Effector memory CD8-positive, alpha-beta T cell (primary cell): ENCODE measurements at regions not wholly inside any gene's neighbourhood (a gene's known extent, or its start where the extent isn't known, plus 50 kb on each side); places are given as distances from the start of the nearest gene placed in this dataset.

ENCODE experiments used
- ATAC-seq: fragments of 150-1000 bp; cut with Tn5 transposase; replicated peaks from 2 replicates; pipeline ENCODE4 v1.10.0; 2021; ENCODE audit warnings: mild to moderate bottlenecking, moderate library complexity
- DNase-seq, 3 experiments: peaks; one replicate each; pipeline ENCODE4 v3.0.0; 2021
- H3K27ac Mint-ChIP-seq, 2 donors: one replicate each; pipeline ENCODE4 v1.8.0; 2022; ENCODE audit warnings: mild to moderate bottlenecking in 2 of 2, mixed read lengths in 2 of 2, moderate library complexity in 2 of 2
- H3K27me3 Mint-ChIP-seq, 2 donors: one replicate each; pipeline ENCODE4 v1.8.0; 2022; ENCODE audit warnings: mixed read lengths in 2 of 2
- H3K36me3 Mint-ChIP-seq: one replicate; pipeline ENCODE4 v1.8.0; 2022; ENCODE audit warnings: mild to moderate bottlenecking, moderate library complexity, mixed read lengths; ENCODE audit not compliant: insufficient read depth
- H3K4me1 Mint-ChIP-seq, 2 donors: one replicate each; pipeline ENCODE4 v1.8.0; 2022; ENCODE audit warnings: low read depth in 2 of 2, mixed read lengths in 2 of 2
- H3K4me3 Mint-ChIP-seq, 2 donors: one replicate each; pipeline ENCODE4 v1.8.0; 2022; ENCODE audit warnings: mild to moderate bottlenecking in 2 of 2, mixed read lengths in 2 of 2, moderate library complexity in 2 of 2
- H3K9me3 Mint-ChIP-seq, 2 donors: one replicate each; pipeline ENCODE4 v1.8.0; 2022; ENCODE audit warnings: mixed read lengths in 2 of 2

GRCh38 chr5:128591598-128592455, 53.8 kb upstream of the FBN2 start:
- peaks cover 0 to 5% of the 10 kb centered on the region in 2 donors for H3K9me3 Mint-ChIP-seq
- H3K27ac Mint-ChIP-seq, result no peak overlapping the region
- no peaks in the 10 kb centered on the region for H3K27me3 Mint-ChIP-seq
- ATAC-seq, result no peak
- no peak overlapping the region for H3K4me3 Mint-ChIP-seq
- H3K4me1 Mint-ChIP-seq, result no peaks in the 10 kb centered on the region
- DNase-seq, result no peak
- H3K36me3 Mint-ChIP-seq, result no peaks in the 10 kb centered on the region

GRCh38 chr5:128596071-128596470, 58.0 kb upstream of the FBN2 start:
- H3K4me3 Mint-ChIP-seq, result no peak overlapping the region
- H3K27me3 Mint-ChIP-seq, result no peaks in the 10 kb centered on the region
- no peaks in the 10 kb centered on the region for H3K36me3 Mint-ChIP-seq
- no peaks in the 10 kb centered on the region for H3K4me1 Mint-ChIP-seq
- no peak overlapping the region for H3K27ac Mint-ChIP-seq
- H3K9me3 Mint-ChIP-seq, result peaks cover 0 to 4% of the 10 kb centered on the region in 2 donors
- ATAC-seq (no peak), DNase-seq (no peak)

- Mint-ChIP-seq H3K4me1 (no peaks in the 10 kb centered on the region), H3K36me3 (no peaks in the 10 kb centered on the region), H3K27me3 (no peaks in the 10 kb centered on the region), H3K4me3 (no peak overlapping the region), H3K27ac (no peak overlapping the region), H3K9me3 (peaks cover 0 to 5% of the 10 kb centered on the region in 2 donors)
- DNase-seq, result no peak
- ATAC-seq, result no peak
Observed at GRCh38 chr5:128597156-128597555, 59.1 kb upstream of the FBN2 start.

- no peak for DNase-seq
- Mint-ChIP-seq H3K4me1 (no peaks in the 10 kb centered on the region), H3K27me3 (no peaks in the 10 kb centered on the region), H3K4me3 (no peak overlapping the region), H3K36me3 (no peaks in the 10 kb centered on the region), H3K27ac (no peak overlapping the region), H3K9me3 (peaks cover 0 to 4% of the 10 kb centered on the region in 2 donors)
- no peak for ATAC-seq
Observed at GRCh38 chr5:128613128-128613527, 75.1 kb upstream of the FBN2 start.

GRCh38 chr5:128613766-128614165, 75.7 kb upstream of the FBN2 start:
- Mint-ChIP-seq H3K36me3 (no peaks in the 10 kb centered on the region), H3K9me3 (peaks cover 0 to 4% of the 10 kb centered on the region in 2 donors), H3K4me3 (no peak overlapping the region), H3K27ac (no peak overlapping the region), H3K27me3 (no peaks in the 10 kb centered on the region), H3K4me1 (no peaks in the 10 kb centered on the region)
- DNase-seq, result no peak
- ATAC-seq, result no peak

- H3K4me1 Mint-ChIP-seq, result no peaks in the 10 kb centered on the region
- H3K27ac Mint-ChIP-seq, result no peak overlapping the region
- no peak overlapping the region for H3K4me3 Mint-ChIP-seq
- ATAC-seq (no peak), DNase-seq (no peak)
- no peaks in the 10 kb centered on the region for H3K27me3 Mint-ChIP-seq
- H3K36me3 Mint-ChIP-seq, result no peaks in the 10 kb centered on the region
- peaks cover 0 to 2% of the 10 kb centered on the region in 2 donors for H3K9me3 Mint-ChIP-seq
Observed at GRCh38 chr5:128615578-128615977, 77.5 kb upstream of the FBN2 start.

- no peaks in the 10 kb centered on the region for H3K36me3 Mint-ChIP-seq
- H3K4me1 Mint-ChIP-seq, result no peaks in the 10 kb centered on the region
- H3K27me3 Mint-ChIP-seq, result no peaks in the 10 kb centered on the region
- H3K9me3 Mint-ChIP-seq, result peaks cover 0 to 1% of the 10 kb centered on the region in 2 donors
- ATAC-seq, result no peak
- no peak overlapping the region for H3K27ac Mint-ChIP-seq
- H3K4me3 Mint-ChIP-seq, result no peak overlapping the region
- DNase-seq, result no peak
Observed at GRCh38 chr5:128626536-128627090, 88.6 kb upstream of the FBN2 start.

GRCh38 chr5:128627939-128628338, 89.9 kb upstream of the FBN2 start:
- no peaks in the 10 kb centered on the region for H3K27me3 Mint-ChIP-seq
- H3K4me3 Mint-ChIP-seq, result no peak overlapping the region
- H3K4me1 Mint-ChIP-seq, result no peaks in the 10 kb centered on the region
- DNase-seq (no peak), ATAC-seq (no peak)
- H3K27ac Mint-ChIP-seq, result no peak overlapping the region
- H3K36me3 Mint-ChIP-seq, result no peaks in the 10 kb centered on the region
- peaks cover 0 to 1% of the 10 kb centered on the region in 2 donors for H3K9me3 Mint-ChIP-seq

GRCh38 chr5:128629157-128629556, 91.1 kb upstream of the FBN2 start:
- Mint-ChIP-seq H3K27me3 (no peaks in the 10 kb centered on the region), H3K27ac (no peak overlapping the region), H3K4me1 (no peaks in the 10 kb centered on the region), H3K4me3 (no peak overlapping the region), H3K36me3 (no peaks in the 10 kb centered on the region), H3K9me3 (peaks cover 2 to 4% of the 10 kb centered on the region in 2 donors)
- ATAC-seq (no peak), DNase-seq (no peak)

- DNase-seq (no peak), ATAC-seq (no peak)
- no peaks in the 10 kb centered on the region for H3K4me1 Mint-ChIP-seq
- no peaks in the 10 kb centered on the region for H3K27me3 Mint-ChIP-seq
- H3K9me3 Mint-ChIP-seq, result peaks cover 2 to 7% of the 10 kb centered on the region in 2 donors
- no peak overlapping the region for H3K27ac Mint-ChIP-seq
- H3K4me3 Mint-ChIP-seq, result no peak overlapping the region
- no peaks in the 10 kb centered on the region for H3K36me3 Mint-ChIP-seq
Observed at GRCh38 chr5:128630121-128630520, 92.1 kb upstream of the FBN2 start.

- DNase-seq (no peak), ATAC-seq (no peak)
- H3K27me3 Mint-ChIP-seq, result no peaks in the 10 kb centered on the region
- peaks cover 2 to 7% of the 10 kb centered on the region in 2 donors for H3K9me3 Mint-ChIP-seq
- H3K36me3 Mint-ChIP-seq, result no peaks in the 10 kb centered on the region
- no peaks in the 10 kb centered on the region for H3K4me1 Mint-ChIP-seq
- no peak overlapping the region for H3K27ac Mint-ChIP-seq
- H3K4me3 Mint-ChIP-seq, result no peak overlapping the region
Observed at GRCh38 chr5:128631771-128632170, 93.7 kb upstream of the FBN2 start.

- Mint-ChIP-seq H3K9me3 (peaks cover 2 to 7% of the 10 kb centered on the region in 2 donors), H3K4me3 (no peak overlapping the region), H3K27me3 (no peaks in the 10 kb centered on the region), H3K27ac (no peak overlapping the region), H3K36me3 (no peaks in the 10 kb centered on the region), H3K4me1 (no peaks in the 10 kb centered on the region)
- ATAC-seq (no peak), DNase-seq (no peak)
Observed at GRCh38 chr5:128632264-128632663, 94.2 kb upstream of the FBN2 start.

GRCh38 chr5:128633901-128634300, 95.9 kb upstream of the FBN2 start:
- ATAC-seq, result no peak
- Mint-ChIP-seq H3K4me1 (no peaks in the 10 kb centered on the region), H3K4me3 (no peak overlapping the region), H3K9me3 (peaks cover 2 to 7% of the 10 kb centered on the region in 2 donors), H3K36me3 (no peaks in the 10 kb centered on the region), H3K27me3 (no peaks in the 10 kb centered on the region), H3K27ac (no peak overlapping the region)
- DNase-seq, result no peak

GRCh38 chr5:128635379-128635778, 97.3 kb upstream of the FBN2 start:
- H3K27me3 Mint-ChIP-seq, result no peaks in the 10 kb centered on the region
- H3K4me1 Mint-ChIP-seq, result no peaks in the 10 kb centered on the region
- H3K36me3 Mint-ChIP-seq, result no peaks in the 10 kb centered on the region
- ATAC-seq (no peak), DNase-seq (no peak)
- no peak overlapping the region for H3K27ac Mint-ChIP-seq
- H3K4me3 Mint-ChIP-seq, result no peak overlapping the region
- H3K9me3 Mint-ChIP-seq, result peaks cover 2 to 7% of the 10 kb centered on the region in 2 donors
